ENCODE measurements at regions not wholly inside any gene's neighbourhood (a gene's known extent, or its start where the extent isn't known, plus 50 kb on each side); places are given as distances from the start of the nearest gene placed in this dataset.

- Mint-ChIP-seq H3K27me3 (no peaks in the 10 kb centered on the region), H3K27ac (no peak overlapping the region), H3K4me1 (no peaks in the 10 kb centered on the region), H3K4me3 (no peak overlapping the region), H3K9me3 (ENCODE audit: insufficient read depth) (no peaks in the 10 kb centered on the region)
- H4K20me1 ChIP-seq (ENCODE audit: control insufficient read depth, insufficient read depth, low read length, poor library complexity, severe bottlenecking), result no peaks in the 10 kb centered on the region
- ChIA-PET CTCF (no interaction called here), POLR2A (no interaction called here)
- H3K4me3 ChIP-seq (ENCODE audit: control extremely low read depth in 1 of 5, extremely low read depth in 1 of 5, insufficient read depth in 1 of 5, low read depth in 2 of 5, low read length in 4 of 5), result no peak overlapping the region
- H3K36me3 ChIP-seq (replicated peaks in 1 of 2; ENCODE audit: control extremely low read depth in 1 of 2, control insufficient read depth in 1 of 2, extremely low read depth in 1 of 2, insufficient read depth in 2 of 2, low read length in 1 of 2), result no peaks in the 10 kb centered on the region
- H3K4me2 ChIP-seq (replicated peaks; ENCODE audit: low read depth, low read length, poor library complexity, severe bottlenecking), result no peak overlapping the region
- H3K9ac ChIP-seq (ENCODE audit: low read length), result no peak overlapping the region
- 82% methylated on average over 5 of the region's 7 CpGs for WGBS (ENCODE audit: insufficient coverage)
- no peaks in the 10 kb centered on the region for H3K4me1 ChIP-seq (ENCODE audit: control insufficient read depth in 2 of 2, insufficient read depth in 2 of 2, low read length in 2 of 2)
- ATAC-seq (ENCODE audit: low read depth) (no peak), DNase-seq (no peak)
- peaks cover 0 to 14% (median 0%) of the 10 kb centered on the region in 3 donors for H3K9me3 ChIP-seq (ENCODE audit: control extremely low read depth in 1 of 3, control insufficient read depth in 2 of 3, insufficient read depth in 1 of 3, low read length in 2 of 3)
- H3K27ac ChIP-seq (ENCODE audit: low read length in 2 of 2), result no peak overlapping the region
- TF ChIP-seq EZH2 (IDR thresholded peaks at IDR 0.05; ENCODE audit: borderline replicate concordance, insufficient read depth, low read depth, low read length, poor library complexity, severe bottlenecking), result no peak
- no peak for TF ChIP-seq CTCF (IDR thresholded peaks at IDR 0.05)
- H3K79me2 ChIP-seq (ENCODE audit: control insufficient read depth, insufficient read depth, low read length), result no peaks in the 10 kb centered on the region
- no peak overlapping the region for H2AFZ ChIP-seq (ENCODE audit: insufficient read depth, low read depth, low read length, poor library complexity, severe bottlenecking)
- no peaks in the 10 kb centered on the region for H3K27me3 ChIP-seq (replicated peaks in 1 of 4; ENCODE audit: control extremely low read depth in 1 of 4, control insufficient read depth in 3 of 4, insufficient read depth in 4 of 4, low read length in 3 of 4)
- intact Hi-C loops (cut with micrococcal nuclease), result no loop called here
These were observed 58.5 kb upstream of the IGFBP3 start for GRCh38 chr7:45979275-45980180.

- no peak overlapping the region for H2AFZ ChIP-seq (ENCODE audit: insufficient read depth, low read depth, low read length, poor library complexity, severe bottlenecking)
- Mint-ChIP-seq H3K4me3 (no peak overlapping the region), H3K27ac (no peak overlapping the region), H3K27me3 (no peaks in the 10 kb centered on the region), H3K9me3 (ENCODE audit: insufficient read depth) (no peaks in the 10 kb centered on the region), H3K4me1 (no peaks in the 10 kb centered on the region)
- H3K4me3 ChIP-seq (ENCODE audit: control extremely low read depth in 1 of 5, extremely low read depth in 1 of 5, insufficient read depth in 1 of 5, low read depth in 2 of 5, low read length in 4 of 5), result no peak overlapping the region
- DNase-seq, result no peak
- H3K4me2 ChIP-seq (replicated peaks; ENCODE audit: low read depth, low read length, poor library complexity, severe bottlenecking), result no peak overlapping the region
- H3K36me3 ChIP-seq (replicated peaks in 1 of 2; ENCODE audit: control extremely low read depth in 1 of 2, control insufficient read depth in 1 of 2, extremely low read depth in 1 of 2, insufficient read depth in 2 of 2, low read length in 1 of 2), result no peaks in the 10 kb centered on the region
- no peaks in the 10 kb centered on the region for H3K79me2 ChIP-seq (ENCODE audit: control insufficient read depth, insufficient read depth, low read length)
- CTCF ChIA-PET, result no interaction called here
- no peaks in the 10 kb centered on the region for H3K27me3 ChIP-seq (replicated peaks in 1 of 4; ENCODE audit: control extremely low read depth in 1 of 4, control insufficient read depth in 3 of 4, insufficient read depth in 4 of 4, low read length in 3 of 4)
- POLR2A ChIA-PET, result no interaction called here
- intact Hi-C loops (cut with micrococcal nuclease), result no loop called here
- no peaks in the 10 kb centered on the region for H4K20me1 ChIP-seq (ENCODE audit: control insufficient read depth, insufficient read depth, low read length, poor library complexity, severe bottlenecking)
- no peak for ATAC-seq (ENCODE audit: low read depth)
- WGBS (ENCODE audit: insufficient coverage), result 57% methylated on average over 2 of the region's 2 CpGs
- H3K4me1 ChIP-seq (ENCODE audit: control insufficient read depth in 2 of 2, insufficient read depth in 2 of 2, low read length in 2 of 2), result no peaks in the 10 kb centered on the region
- no peak overlapping the region for H3K9ac ChIP-seq (ENCODE audit: low read length)
- no peak overlapping the region for H3K27ac ChIP-seq (ENCODE audit: low read length in 2 of 2)
- H3K9me3 ChIP-seq (ENCODE audit: control extremely low read depth in 1 of 3, control insufficient read depth in 2 of 3, insufficient read depth in 1 of 3, low read length in 2 of 3), result peaks cover 0 to 14% (median 0%) of the 10 kb centered on the region in 3 donors
- TF ChIP-seq CTCF (IDR thresholded peaks at IDR 0.05) (no peak), EZH2 (IDR thresholded peaks at IDR 0.05; ENCODE audit: borderline replicate concordance, insufficient read depth, low read depth, low read length, poor library complexity, severe bottlenecking) (no peak)
These were observed 57.7 kb upstream of the IGFBP3 start for GRCh38 chr7:45978731-45979211.
